A673 (cell line): ENCODE measurements at regions not wholly inside any gene's neighbourhood (a gene's known extent, or its start where the extent isn't known, plus 50 kb on each side); places are given as distances from the start of the nearest gene placed in this dataset.

Experiments
- BruUV-seq: library from RNA; stranded (reverse); fragments of 400-500 nt; replicated peaks from 2 replicates; lab custom pipeline; 2021; lab: Mats Ljungman, UMichigan
- CTCF ChIA-PET: fragments of 300-600 bp; sonication (Branson Sonifier 250); formaldehyde crosslinking; loops from one replicate; lab custom pipeline; 2022; ENCODE audit warnings: antibody characterized with exemption; lab: Charles Lee
- POLR2A ChIA-PET: fragments of 300-600 bp; sonication (Branson Sonifier 250); formaldehyde crosslinking; loops from one replicate; lab custom pipeline; 2022; ENCODE audit warnings: antibody characterized with exemption; ENCODE audit not compliant: low non-redundant PET; lab: Charles Lee
- DNase-seq: peaks from one replicate; pipeline ENCODE4 v3.0.0-alpha.2; 2015; ENCODE audit warnings: low spot score
- H3K27ac ChIP-seq: fragments of 200-600 bp; sonication (generic); 2 replicates; pipeline ENCODE4 v1.5.1; 2016; ENCODE audit warnings: mixed run types, low read depth, mild to moderate bottlenecking, mixed read lengths, antibody characterized with exemption, low read length; ENCODE audit not compliant: poor library complexity, severe bottlenecking
- H3K27me3 ChIP-seq: fragments of 200-600 bp; sonication (generic); replicated peaks from 2 replicates; pipeline ENCODE4 v1.6.1; 2017; ENCODE audit warnings: mixed run types, low read depth, mild to moderate bottlenecking, mixed read lengths, antibody characterized with exemption, low read length; ENCODE audit not compliant: insufficient read depth, poor library complexity
- H3K36me3 ChIP-seq: fragments of 200-600 bp; sonication (generic); 2 replicates; pipeline ENCODE4 v1.6.1; 2016; ENCODE audit warnings: mixed run types, mild to moderate bottlenecking, mixed read lengths, antibody characterized with exemption, low read length; ENCODE audit not compliant: insufficient read depth, poor library complexity, severe bottlenecking
- H3K4me1 ChIP-seq: fragments of 200-600 bp; sonication (generic); 2 replicates; pipeline ENCODE4 v1.6.1; 2017; ENCODE audit warnings: mixed run types, mild to moderate bottlenecking, mixed read lengths, antibody characterized with exemption, low read length; ENCODE audit not compliant: insufficient read depth, poor library complexity, severe bottlenecking
- H3K4me3 ChIP-seq: fragments of 200-600 bp; sonication (generic); 2 replicates; pipeline ENCODE4 v1.5.1; 2016; ENCODE audit warnings: low read depth, mixed run types, mild to moderate bottlenecking, mixed read lengths, low read length; ENCODE audit not compliant: poor library complexity, severe bottlenecking
- H3K9me3 ChIP-seq: fragments of 200-600 bp; sonication (generic); 2 replicates; pipeline ENCODE4 v1.6.1; 2016; ENCODE audit warnings: mixed run types, low read depth, mild to moderate bottlenecking, mixed read lengths, antibody characterized with exemption, low read length; ENCODE audit not compliant: poor library complexity, severe bottlenecking
- EZH2 ChIP-seq: fragments of 200-600 bp; sonication (generic); IDR thresholded peaks from 2 replicates; pipeline ENCODE4 v1.6.1; 2017; ENCODE audit warnings: borderline replicate concordance, low read depth, mild to moderate bottlenecking, mixed read lengths, antibody characterized with exemption, low read length; ENCODE audit not compliant: poor library complexity, severe bottlenecking
- intact Hi-C: fragments of 100-400 bp; cut with micrococcal nuclease; formaldehyde crosslinking; loops from one replicate; pipeline ENCODE4 v1.10.0; 2022; ENCODE audit not compliant: unreplicated experiment
- TF ChIP-seq, protein P1 (sequence below): fragments of 300-800, 200-600 bp; sonication (generic); conservative IDR thresholded peaks from 2 replicates; pipeline ENCODE4 v1.5.1; 2017; ENCODE audit warnings: low read depth, mild to moderate bottlenecking, antibody characterized with exemption, low read length, moderate library complexity, mixed read lengths

- no TSS peak for BruUV-seq
- no peaks in the 10 kb centered on the region for H3K9me3 ChIP-seq
- H3K36me3 ChIP-seq = no peaks in the 10 kb centered on the region
- ChIA-PET CTCF (no interaction called here), POLR2A (no interaction called here)
- TF ChIP-seq, protein P1, sequence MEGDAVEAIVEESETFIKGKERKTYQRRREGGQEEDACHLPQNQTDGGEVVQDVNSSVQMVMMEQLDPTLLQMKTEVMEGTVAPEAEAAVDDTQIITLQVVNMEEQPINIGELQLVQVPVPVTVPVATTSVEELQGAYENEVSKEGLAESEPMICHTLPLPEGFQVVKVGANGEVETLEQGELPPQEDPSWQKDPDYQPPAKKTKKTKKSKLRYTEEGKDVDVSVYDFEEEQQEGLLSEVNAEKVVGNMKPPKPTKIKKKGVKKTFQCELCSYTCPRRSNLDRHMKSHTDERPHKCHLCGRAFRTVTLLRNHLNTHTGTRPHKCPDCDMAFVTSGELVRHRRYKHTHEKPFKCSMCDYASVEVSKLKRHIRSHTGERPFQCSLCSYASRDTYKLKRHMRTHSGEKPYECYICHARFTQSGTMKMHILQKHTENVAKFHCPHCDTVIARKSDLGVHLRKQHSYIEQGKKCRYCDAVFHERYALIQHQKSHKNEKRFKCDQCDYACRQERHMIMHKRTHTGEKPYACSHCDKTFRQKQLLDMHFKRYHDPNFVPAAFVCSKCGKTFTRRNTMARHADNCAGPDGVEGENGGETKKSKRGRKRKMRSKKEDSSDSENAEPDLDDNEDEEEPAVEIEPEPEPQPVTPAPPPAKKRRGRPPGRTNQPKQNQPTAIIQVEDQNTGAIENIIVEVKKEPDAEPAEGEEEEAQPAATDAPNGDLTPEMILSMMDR = no peak
- no peak for TF ChIP-seq EZH2
- DNase-seq = no peak
- H3K27me3 ChIP-seq = no peaks in the 10 kb centered on the region
- no peak overlapping the region for H3K27ac ChIP-seq
- no peak overlapping the region for H3K4me3 ChIP-seq
- H3K4me1 ChIP-seq = no peaks in the 10 kb centered on the region
- intact Hi-C loops = no loop called here
Observed at GRCh38 chr18:8899000-8899399, 193.6 kb downstream of the MTCL1 start.

- no TSS peak for BruUV-seq
- CTCF ChIA-PET = interaction anchor here (0.6 kb wide), 1 partner anchor 434 kb away, joined by 3 read pairs; the partner anchor contains the start of gene TWSG1
Observed at GRCh38 chr18:8900552-8900951, 195.2 kb downstream of the MTCL1 start.

GRCh38 chr18:8901019-8901418 lies 195.7 kb downstream of the MTCL1 start:
- no peak for DNase-seq
- intact Hi-C loops = no loop called here
- ChIA-PET POLR2A (no interaction called here), CTCF (no interaction called here)
- H3K4me1 ChIP-seq = no peaks in the 10 kb centered on the region
- H3K27me3 ChIP-seq = no peaks in the 10 kb centered on the region
- TF ChIP-seq, protein P1 = no peak
- no peak for TF ChIP-seq EZH2
- no peaks in the 10 kb centered on the region for H3K36me3 ChIP-seq
- no TSS peak for BruUV-seq
- H3K27ac ChIP-seq = no peak overlapping the region
- no peak overlapping the region for H3K4me3 ChIP-seq
- H3K9me3 ChIP-seq = no peaks in the 10 kb centered on the region

More at GRCh38 chr18:8900552-8900951, 195.2 kb downstream of the MTCL1 start:
- TF ChIP-seq, protein P1 = no peak
- no peak for TF ChIP-seq EZH2
- H3K36me3 ChIP-seq = no peaks in the 10 kb centered on the region
- POLR2A ChIA-PET = no interaction called here
- H3K27ac ChIP-seq = no peak overlapping the region
- intact Hi-C loops = no loop called here
- no peak overlapping the region for H3K4me3 ChIP-seq
- H3K4me1 ChIP-seq = no peaks in the 10 kb centered on the region
- no peaks in the 10 kb centered on the region for H3K27me3 ChIP-seq
- no peaks in the 10 kb centered on the region for H3K9me3 ChIP-seq
- no peak for DNase-seq
